GM21515 (cell line): ENCODE measurements at regions not wholly inside any gene's neighbourhood (a gene's known extent, or its start where the extent isn't known, plus 50 kb on each side); places are given as distances from the start of the nearest gene placed in this dataset.

Experiments
- ATAC-seq: cut with Tn5 transposase; IDR thresholded peaks from one replicate; pipeline ENCODE4 v1.9.1; 2021; ENCODE audit not compliant: unreplicated experiment

GRCh38 chr9:27991221-27991620, 417.9 kb upstream of the C9orf72 start:
- no peak for ATAC-seq

- ATAC-seq: no peak
Observed at GRCh38 chr9:28001096-28001495, 427.8 kb upstream of the C9orf72 start.

- ATAC-seq: no peak
Observed at GRCh38 chr9:28004900-28005299, 431.6 kb upstream of the C9orf72 start.

- no peak for ATAC-seq
Observed at GRCh38 chr9:28005779-28006178, 432.5 kb upstream of the C9orf72 start.

DNA sequence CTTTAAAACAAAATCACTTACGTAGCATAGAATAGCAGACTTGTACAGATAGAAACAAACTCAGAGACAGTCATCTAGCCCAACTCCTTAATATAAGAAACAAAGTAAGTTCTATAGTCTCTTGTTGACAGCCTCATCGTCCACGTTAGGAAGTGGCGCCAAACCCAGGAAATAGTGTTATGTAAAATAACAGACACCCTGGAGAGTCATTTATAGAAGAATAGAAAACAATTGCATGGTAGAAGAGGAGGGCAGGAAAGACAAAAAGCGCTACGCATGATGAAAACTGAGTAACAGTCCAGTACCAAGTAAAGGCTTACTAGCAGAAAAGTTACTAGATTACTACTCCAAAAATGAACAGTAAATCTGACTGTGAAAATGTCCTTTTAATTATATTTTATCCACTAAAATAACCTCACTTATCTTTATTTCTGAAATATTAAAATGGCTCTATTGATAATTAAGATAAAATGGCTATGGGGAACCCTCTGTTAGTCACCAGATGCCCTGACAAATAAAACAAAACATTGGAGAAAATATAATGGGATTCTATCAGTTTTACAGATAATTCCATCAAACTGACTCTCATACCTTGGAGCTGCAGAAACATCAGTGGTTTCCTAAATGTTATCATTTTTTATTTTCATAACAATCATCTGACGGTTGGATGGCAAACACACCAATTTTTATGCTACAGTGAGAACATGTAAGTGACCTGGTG, 434.0 kb upstream of the C9orf72 start:
- no peak for ATAC-seq

DNA sequence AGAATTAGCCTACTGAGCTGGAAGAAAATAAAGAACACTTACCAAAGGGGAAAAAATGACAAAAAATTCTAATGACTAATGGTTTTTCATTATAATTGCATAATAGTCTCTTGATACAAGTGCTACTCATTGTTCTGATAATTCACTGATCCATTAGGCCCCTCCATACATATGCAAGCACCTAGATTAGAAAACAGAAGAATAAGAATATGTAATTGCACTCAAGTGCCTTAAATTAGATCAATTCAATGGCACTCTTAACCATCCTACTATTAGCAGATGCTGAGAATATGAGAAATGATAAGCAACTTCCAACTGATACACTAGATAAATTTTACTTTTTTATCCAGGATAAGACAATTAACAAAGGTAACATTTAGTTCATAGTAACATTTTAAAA, 440.9 kb upstream of the C9orf72 start:
- no peak for ATAC-seq

GRCh38 chr9:28024676-28025075, 451.4 kb upstream of the C9orf72 start:
- ATAC-seq: no peak

GRCh38 chr9:28025186-28025585, 451.9 kb upstream of the C9orf72 start:
- ATAC-seq: no peak

GRCh38 chr9:28031521-28032267, 458.4 kb upstream of the C9orf72 start:
- ATAC-seq: no peak

GRCh38 chr9:28032268-28032590, 458.9 kb upstream of the C9orf72 start:
- no peak for ATAC-seq

- no peak for ATAC-seq
Observed at GRCh38 chr9:28034242-28034641, 461.0 kb upstream of the C9orf72 start.

GRCh38 chr9:28037968-28038367, 464.7 kb upstream of the C9orf72 start:
- no peak for ATAC-seq

DNA sequence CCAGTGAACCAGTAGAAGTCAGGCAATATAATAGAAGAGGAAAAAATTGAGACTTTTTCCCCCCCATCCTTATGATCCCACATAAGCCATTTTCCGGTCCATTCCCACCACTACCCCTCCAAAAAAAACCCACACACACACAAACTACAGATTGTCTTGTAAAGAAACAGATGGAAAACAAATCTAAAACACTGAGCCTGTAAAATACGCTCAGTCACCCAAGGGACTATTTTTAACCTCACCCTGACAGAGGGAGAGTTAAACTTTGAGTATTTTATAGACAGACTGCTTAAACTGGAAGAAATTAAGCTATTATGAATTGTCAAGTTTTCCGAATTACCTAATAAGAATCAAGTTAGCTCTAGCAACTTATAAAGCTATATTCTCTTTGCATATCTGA, 471.8 kb upstream of the C9orf72 start:
- no peak for ATAC-seq

DNA sequence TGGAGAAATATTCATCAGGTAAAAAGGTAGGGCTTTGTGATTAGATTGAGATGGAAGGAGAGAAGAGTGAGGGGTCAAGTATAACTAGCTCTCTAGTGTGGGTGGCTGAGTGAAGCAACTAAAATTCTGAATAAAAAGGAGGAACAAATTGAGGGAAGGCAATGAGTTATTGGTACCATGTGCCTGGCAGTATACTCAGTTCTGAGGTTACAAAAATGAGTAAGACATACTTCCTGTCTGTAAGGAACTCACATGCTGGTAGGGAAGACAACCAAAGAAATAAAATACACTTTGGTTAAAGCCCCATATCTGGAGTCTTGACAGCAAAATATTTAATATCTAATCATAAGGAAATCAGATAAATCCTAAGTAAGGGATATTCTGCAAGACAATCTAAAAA, 476.8 kb upstream of the C9orf72 start:
- ATAC-seq: no peak

DNA sequence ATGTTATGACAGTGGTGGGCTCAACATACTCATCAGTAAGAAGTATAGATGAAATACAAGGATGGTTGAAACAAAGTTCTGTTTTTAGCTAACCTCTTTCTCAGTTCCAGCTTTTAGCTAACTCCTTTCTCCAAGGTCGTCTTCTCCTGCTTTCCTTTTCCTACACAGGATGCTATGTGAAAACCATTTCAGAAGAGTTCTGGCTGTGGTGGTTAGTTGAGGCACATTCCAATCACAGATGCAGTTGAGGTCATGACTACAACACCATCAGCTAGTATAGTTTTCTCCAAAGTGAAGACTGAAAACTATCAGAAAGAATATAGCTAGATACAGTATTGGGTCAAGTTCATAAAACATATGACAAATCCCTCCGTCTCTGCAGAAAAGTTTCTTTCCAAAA, 477.7 kb upstream of the C9orf72 start:
- no peak for ATAC-seq

DNA sequence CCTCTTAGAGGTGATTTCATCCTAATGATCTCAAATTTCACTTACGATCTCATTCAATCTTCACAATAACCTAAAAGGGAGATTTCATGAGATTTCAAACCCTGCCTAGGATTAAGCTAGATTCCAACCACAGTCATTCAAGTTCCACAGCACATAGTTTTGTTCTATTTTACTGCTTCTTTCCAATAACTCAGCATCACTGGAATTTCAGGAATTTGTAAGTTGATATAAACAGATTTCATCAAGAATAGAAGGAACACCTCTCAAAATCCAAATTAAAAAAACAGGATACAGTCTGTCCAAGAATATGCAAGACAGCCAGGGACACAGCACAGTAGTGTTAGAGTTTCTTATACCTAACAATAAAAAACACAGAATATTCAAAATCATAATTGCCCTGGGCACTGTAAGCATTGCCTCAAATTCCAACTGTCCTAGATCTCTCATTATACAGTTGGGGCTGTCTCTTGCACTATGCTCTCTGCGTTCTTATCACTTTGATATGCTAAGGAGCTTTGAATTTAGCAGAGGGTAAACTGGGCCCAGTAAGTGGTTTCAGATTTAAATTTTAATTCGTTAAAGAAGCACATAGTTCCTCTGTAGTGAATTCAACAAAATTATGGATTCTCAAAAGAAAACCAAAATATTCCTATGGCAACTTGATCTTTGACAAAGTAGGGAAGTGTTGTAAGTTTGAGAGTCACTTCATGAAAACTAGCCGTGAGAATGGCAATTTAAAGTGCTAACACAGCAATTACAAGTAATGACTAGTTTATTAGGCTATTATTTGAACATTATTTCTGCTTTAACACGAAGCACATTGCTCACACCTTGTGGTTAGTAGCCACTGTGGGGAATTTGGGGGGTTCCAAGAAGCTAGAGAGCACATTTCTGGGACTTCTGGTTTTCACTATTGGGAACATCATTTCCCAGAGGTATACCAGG, 478.6 kb upstream of the C9orf72 start:
- ATAC-seq: no peak

DNA sequence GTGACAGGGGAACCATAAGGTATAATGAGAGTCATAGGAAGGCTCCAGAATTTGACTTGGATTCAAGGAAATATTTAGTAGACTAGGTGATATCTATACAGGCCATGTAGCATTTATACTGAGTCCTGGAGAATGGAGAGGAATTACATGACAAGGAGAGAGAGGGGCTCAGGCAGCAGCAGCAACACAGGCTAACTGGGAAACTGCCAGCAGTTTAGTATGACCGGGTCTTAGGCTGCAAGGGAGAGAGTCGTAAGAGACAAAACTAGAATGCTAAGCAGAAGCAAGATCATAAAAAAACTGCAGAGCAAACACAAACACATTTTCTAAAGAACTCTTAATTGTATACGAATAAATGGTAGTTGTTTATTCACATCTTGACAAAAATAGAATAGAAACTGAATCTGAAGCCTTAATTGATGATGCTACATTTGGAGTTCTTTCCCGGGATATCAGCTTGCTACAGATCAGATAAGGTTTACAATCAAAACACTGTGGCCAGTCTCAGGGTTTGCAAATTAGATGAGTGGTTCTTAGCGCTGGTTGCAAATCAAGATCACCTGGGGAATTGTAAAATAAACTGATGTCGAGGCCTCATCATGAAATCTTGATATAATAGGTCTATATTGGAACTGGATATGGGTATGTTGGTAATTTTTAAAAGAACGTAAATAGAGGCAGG, 480.0 kb upstream of the C9orf72 start:
- no peak for ATAC-seq

DNA sequence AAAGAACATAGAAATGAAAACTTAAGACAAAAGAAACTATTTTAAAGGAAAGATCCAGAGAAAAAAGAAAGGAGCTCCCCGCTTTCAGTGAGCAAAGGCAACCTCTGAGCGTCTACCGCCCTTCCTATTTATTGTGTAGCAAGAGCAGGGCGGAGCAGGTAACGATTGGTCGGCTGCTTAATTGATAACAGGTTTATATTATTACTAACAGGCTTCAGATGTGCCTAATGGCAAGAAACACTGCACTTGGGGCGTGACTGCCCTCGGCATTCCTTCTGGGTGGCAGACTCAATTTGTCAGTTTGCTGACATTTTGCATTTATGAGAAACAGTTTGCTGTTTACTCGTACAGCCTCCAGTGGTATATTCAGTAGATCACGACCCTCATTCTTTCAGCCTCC, 482.7 kb upstream of the C9orf72 start:
- ATAC-seq: no peak

- ATAC-seq: no peak
Observed at GRCh38 chr9:28056466-28056865, 483.2 kb upstream of the C9orf72 start.

DNA sequence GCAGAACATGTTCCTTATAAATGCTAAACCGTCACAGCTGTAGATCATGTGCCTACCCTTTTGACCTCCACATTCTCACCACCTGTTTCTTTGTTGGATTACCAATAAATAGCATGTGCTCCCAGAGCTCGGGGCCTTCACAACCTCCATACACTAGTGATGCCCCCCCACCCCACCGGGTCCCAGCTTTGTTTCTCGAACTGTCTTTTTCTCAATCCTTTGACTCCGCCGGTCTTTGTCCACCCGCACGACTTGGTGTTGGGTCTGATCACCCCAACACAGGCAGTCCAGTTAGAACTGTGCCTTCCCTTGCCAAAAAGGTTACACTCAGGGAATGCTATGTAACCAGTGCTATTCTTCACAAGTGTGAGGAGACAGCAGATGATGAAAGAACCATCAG, 485.9 kb upstream of the C9orf72 start:
- no peak for ATAC-seq

- no peak for ATAC-seq
Observed at GRCh38 chr9:28064241-28064815, 491.0 kb upstream of the C9orf72 start.
